ENCODE measurements at regions not wholly inside any gene's neighbourhood (a gene's known extent, or its start where the extent isn't known, plus 50 kb on each side); places are given as distances from the start of the nearest gene placed in this dataset.

DNA sequence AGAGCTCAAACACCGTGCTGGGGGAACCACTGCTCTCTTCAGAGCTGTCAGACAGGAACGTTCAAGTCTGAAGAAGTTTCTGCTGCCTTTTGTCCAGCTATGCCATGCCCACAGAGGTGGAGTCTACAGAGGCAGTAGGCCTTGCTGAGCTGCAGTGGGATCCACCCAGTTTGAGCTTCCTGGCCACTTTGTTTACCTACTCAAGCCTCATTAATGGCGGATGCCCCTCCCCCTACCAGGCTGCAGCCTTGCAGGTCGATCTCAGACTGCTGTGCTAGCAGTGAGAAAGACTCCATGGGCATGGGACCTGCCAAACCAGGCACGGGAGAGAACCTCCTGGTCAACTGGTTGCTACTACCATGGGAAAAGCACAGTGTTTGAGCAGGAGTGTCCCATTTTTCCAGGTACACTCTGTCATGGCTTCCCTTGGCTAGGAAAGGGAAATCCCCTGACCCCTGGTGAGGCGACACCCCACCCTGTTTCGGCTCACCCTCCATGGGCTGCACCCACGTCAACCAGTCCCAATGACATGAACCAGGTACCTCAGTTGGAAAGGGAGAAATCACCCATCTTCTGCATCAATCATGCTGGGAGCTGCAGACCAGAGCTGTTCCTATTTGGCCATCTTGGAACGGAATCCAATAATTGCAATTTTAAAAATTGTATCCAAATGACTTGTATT lies 246.9 kb upstream of the ADAMTS16 start:
- no peak for DNase-seq
- Histone ChIP-seq H3K4me3 (no peak overlapping the region), H3K27ac (no peak overlapping the region), H3K9me3 (no peaks in the 10 kb centered on the region), H3K27me3 (no peaks in the 10 kb centered on the region), H3K36me3 (no peaks in the 10 kb centered on the region), H3K4me1 (no peaks in the 10 kb centered on the region)
- TF ChIP-seq EP300 (IDR thresholded peaks at IDR 0.05) = no peak
- TF ChIP-seq, protein P1, sequence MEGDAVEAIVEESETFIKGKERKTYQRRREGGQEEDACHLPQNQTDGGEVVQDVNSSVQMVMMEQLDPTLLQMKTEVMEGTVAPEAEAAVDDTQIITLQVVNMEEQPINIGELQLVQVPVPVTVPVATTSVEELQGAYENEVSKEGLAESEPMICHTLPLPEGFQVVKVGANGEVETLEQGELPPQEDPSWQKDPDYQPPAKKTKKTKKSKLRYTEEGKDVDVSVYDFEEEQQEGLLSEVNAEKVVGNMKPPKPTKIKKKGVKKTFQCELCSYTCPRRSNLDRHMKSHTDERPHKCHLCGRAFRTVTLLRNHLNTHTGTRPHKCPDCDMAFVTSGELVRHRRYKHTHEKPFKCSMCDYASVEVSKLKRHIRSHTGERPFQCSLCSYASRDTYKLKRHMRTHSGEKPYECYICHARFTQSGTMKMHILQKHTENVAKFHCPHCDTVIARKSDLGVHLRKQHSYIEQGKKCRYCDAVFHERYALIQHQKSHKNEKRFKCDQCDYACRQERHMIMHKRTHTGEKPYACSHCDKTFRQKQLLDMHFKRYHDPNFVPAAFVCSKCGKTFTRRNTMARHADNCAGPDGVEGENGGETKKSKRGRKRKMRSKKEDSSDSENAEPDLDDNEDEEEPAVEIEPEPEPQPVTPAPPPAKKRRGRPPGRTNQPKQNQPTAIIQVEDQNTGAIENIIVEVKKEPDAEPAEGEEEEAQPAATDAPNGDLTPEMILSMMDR (IDR thresholded peaks at IDR 0.05) = no peak
- TF ChIP-seq POLR2A (IDR thresholded peaks at IDR 0.05) = no peak
- no peak for TF ChIP-seq POLR2AphosphoS5 (IDR thresholded peaks at IDR 0.05)
- ATAC-seq (ENCODE audit: low FRiP score in 2 of 2) = no peak
- 71 to 82% methylated on average over 7 to 9 of the region's 9 CpGs for WGBS, 2 donors

DNA sequence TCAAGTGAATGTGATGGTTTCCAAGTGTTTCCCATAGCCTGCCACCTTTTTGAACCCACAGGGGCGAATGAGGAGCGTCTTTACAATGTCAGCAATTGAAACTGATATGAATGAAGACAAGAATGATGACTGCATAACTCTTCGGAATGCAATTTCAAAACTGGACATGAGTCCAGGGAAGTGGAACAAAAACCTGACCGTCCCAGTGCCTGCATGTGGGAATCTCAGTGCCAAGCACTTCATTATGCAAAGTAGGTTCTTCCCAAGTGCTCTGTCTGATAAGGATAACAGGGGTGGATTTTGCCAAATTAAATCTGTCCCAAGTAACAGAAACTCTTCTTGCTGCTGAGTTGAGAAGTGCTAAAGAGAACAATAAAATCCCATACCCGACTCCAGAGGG lies 243.8 kb upstream of the ADAMTS16 start:
- no peak for ATAC-seq (ENCODE audit: low FRiP score in 2 of 2)
- Histone ChIP-seq H3K9me3 (no peaks in the 10 kb centered on the region), H3K4me3 (no peak overlapping the region), H3K36me3 (no peaks in the 10 kb centered on the region), H3K4me1 (no peaks in the 10 kb centered on the region), H3K27ac (no peak overlapping the region), H3K27me3 (no peaks in the 10 kb centered on the region)
- no peak for DNase-seq
- TF ChIP-seq POLR2AphosphoS5 (IDR thresholded peaks at IDR 0.05) (no peak), POLR2A (IDR thresholded peaks at IDR 0.05) (no peak), EP300 (IDR thresholded peaks at IDR 0.05) (no peak)
- TF ChIP-seq, protein P1 (IDR thresholded peaks at IDR 0.05) = no peak
- 67 to 73% methylated on average over 5 of the region's 5 CpGs for WGBS, 2 donors

DNA sequence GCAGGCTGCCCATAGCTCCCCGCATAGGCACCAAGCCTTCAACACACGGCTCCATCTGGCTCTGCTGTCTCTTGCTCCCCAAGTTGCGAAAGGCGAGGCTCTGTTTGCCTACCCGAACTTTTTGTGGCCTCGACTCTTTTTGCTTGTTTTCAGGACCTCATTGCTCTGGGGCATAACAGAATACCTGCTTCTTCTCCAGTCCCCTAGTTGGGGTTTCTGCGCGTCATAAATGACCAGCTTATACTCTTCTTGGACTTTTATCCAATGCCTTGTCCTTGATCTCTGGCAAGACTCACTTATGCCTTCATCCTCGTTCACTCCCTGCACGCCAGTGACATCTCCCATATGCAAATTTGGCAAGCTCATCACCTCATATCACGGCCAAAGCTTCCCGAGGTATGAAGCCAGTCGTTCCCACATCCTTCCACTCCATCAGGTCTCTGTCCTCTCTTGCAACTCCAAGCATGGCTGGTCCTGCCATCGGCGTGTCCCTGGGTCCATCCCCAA lies 238.8 kb upstream of the ADAMTS16 start:
- Histone ChIP-seq H3K36me3 (no peaks in the 10 kb centered on the region), H3K27me3 (no peaks in the 10 kb centered on the region), H3K9me3 (no peaks in the 10 kb centered on the region), H3K4me1 (no peaks in the 10 kb centered on the region), H3K4me3 (no peak overlapping the region), H3K27ac (no peak overlapping the region)
- 79 to 87% methylated on average over 13 to 15 of the region's 15 CpGs for WGBS, 2 donors
- ATAC-seq (ENCODE audit: low FRiP score in 2 of 2) (no peak), DNase-seq (no peak)
- TF ChIP-seq, protein P1 (IDR thresholded peaks at IDR 0.05) = no peak
- TF ChIP-seq POLR2A (IDR thresholded peaks at IDR 0.05) = no peak
- TF ChIP-seq EP300 (IDR thresholded peaks at IDR 0.05) = no peak
- no peak for TF ChIP-seq POLR2AphosphoS5 (IDR thresholded peaks at IDR 0.05)

DNA sequence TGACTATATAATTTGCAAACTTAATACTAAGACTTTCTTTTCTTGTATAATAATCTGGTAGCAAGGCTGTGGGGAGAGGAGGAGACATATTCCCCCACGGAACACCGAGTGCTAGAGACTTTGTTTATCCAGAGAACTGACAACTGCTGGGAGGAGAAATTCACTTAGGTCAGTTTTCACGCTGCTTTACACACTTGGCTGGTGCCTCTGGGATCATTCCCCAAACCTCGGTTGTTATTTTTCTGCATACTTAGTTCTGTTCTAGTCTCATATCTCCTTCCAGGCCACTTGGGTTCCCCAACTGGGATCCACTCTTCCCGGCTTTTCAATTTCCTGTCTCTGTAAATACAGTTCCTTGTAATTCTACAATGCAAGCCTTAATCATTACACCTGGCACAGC lies 238.2 kb upstream of the ADAMTS16 start:
- Histone ChIP-seq H3K27me3 (no peaks in the 10 kb centered on the region), H3K36me3 (no peaks in the 10 kb centered on the region), H3K4me3 (no peak overlapping the region), H3K4me1 (no peaks in the 10 kb centered on the region), H3K9me3 (no peaks in the 10 kb centered on the region), H3K27ac (no peak overlapping the region)
- DNase-seq = no peak
- ATAC-seq (ENCODE audit: low FRiP score in 2 of 2) = no peak
- TF ChIP-seq POLR2AphosphoS5 (IDR thresholded peaks at IDR 0.05) (no peak), POLR2A (IDR thresholded peaks at IDR 0.05) (no peak), EP300 (IDR thresholded peaks at IDR 0.05) (no peak)
- TF ChIP-seq, protein P1 (IDR thresholded peaks at IDR 0.05) = no peak
- WGBS, 2 donors = 62 to 63% methylated on average over 5 of the region's 5 CpGs
